Hindlimb muscle (tissue), 1 donor: ENCODE measurements at regions not wholly inside any gene's neighbourhood (a gene's known extent, or its start where the extent isn't known, plus 50 kb on each side); places are given as distances from the start of the nearest gene placed in this dataset.

Source experiments
- DNase-seq: peaks from one replicate; pipeline ENCODE4 v3.0.0-alpha.2; 2013

- peak; percentile 11 for DNase-seq
These were observed 1099.7 kb downstream of the DTWD2 start for GRCh38 chr5:117888688-117889087.

DNA sequence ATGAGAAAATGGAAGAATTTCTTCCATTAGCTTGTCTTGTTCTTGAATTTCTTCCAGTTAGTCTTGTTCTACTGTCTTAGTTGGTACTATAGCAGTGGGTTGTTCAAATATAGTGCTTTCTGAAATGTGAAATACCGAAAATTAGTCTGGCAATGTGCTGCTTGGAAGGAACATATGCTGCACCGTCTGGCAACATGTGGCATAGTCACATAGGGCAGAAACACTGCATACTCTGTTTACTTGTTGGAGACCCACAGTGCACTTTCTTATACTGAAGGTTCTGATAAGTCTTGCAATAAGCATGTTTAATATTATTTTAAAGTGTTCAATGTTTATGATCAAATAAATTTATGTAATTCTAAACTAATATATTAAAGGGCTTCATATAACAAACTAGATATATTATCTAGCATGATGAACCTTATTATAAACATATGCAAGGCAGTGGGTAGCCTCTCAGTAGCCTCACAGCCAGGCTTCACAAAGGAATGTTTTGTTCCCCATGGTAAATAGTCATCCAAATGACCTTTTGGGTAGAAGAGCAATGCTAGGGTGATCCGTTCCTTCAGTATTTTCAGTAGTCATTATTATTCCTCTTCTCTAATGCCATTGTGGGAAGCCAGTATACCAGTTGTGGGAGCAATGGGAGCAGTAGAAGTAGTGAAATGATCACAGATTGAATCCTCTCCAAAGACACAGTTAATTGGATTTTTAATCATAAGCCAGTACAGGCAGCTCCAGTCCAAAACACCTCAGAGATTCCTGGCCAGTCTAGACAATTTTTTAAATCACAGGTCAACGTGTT is 1106.7 kb downstream of the DTWD2 start:
- no peak for DNase-seq

DNA sequence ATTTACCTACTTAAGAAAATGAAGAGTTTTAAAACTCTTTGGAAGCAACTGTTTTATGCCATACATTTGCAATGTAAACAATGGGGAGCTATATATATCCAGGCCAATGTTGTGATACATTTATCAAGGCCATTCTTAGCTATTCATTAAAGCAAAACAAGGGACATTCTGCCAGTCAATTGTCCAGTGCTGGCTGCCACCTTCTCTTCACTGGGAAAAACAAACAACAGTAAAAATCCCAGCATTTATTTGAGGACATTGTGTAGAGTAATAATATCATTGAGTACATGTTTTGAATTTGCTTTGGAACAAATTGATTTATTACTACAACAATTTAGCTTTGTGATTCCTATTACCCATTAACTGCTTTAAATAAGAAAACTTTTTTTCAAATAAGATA is 1107.4 kb downstream of the DTWD2 start:
- DNase-seq: no peak

- no peak for DNase-seq
These were observed 1110.6 kb downstream of the DTWD2 start for GRCh38 chr5:117877731-117878130.

DNA sequence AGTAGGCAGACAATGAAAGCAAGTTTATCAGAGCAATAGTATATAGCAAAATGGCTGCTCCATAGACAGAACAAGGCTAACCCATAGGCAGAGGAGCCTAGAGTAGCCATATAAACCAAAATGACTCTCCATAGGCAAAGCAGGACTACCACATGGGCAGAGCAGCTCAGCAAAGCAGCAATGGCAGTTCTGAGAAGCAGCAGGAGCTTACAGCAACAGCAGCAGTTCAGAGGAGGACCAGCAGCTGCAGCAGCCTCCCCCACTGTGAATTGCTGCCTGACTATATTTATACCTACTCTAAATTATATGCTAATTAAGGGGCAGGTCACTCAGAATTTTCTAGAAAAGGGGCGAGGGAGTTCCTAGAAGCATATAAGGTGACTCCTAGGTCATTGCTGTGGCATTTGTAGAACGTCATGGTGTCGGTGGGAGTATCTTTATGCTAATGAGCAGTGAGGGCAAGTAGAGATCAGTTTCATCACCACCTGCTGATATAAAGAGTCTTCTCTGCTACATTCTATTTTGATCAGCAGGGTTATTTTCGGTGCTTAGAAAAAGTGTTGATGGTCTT is 1115.5 kb downstream of the DTWD2 start:
- DNase-seq: no peak

GRCh38 chr5:117869596-117869995 is 1118.8 kb downstream of the DTWD2 start:
- DNase-seq: no peak

DNA sequence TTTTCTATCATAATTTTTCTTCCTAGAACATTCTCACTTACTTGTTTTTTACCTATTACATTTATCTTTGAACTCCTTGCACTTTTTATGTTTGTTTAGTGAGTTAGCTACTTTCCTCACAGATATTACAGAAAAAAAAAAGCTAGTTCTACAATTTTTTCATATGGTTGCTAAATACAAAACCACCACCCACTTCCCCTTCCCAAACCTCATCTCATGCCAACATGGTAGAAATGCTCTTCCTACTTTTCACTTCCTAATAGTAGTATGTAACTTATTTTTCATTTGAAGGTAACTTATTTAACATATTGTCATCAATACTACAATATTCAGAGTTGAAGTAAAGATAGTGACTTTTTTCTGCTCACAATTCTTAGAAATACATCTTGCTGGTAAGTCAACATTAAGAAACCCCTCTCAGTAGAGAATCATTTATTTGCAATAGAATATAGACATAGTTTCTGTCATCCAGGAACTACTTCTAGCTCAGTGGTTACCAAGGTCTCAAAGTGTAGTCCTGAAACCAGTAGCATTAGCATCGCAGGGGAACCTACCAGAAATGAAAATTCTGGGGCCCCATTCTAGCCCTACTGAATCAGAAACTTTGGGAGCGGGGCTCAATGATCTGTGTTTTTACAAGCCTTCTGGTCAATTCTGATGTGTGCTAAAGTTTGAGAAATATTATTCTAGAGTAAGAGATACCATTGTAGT is 1124.6 kb downstream of the DTWD2 start:
- peak; percentile 6 for DNase-seq

- DNase-seq: no peak
These were observed 1127.8 kb downstream of the DTWD2 start for GRCh38 chr5:117860550-117860949.

DNA sequence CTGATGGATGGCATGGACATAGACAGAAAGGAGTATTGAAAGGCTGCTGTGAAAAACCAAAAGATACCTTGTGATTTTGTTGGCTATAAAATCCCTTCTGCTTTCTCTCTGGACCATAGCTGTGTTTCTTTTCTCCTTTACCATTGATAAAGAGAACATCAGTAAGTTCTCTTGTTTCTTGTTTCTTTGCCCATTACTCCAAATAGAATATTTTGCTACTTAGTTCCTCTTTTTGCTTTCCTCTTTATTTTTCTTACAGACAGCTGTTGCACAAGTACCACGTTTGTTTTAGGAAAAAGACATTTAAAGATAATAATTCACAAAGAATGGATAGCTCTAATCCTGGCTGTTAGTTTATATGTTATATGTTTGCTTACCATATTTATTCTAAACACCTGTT is 1129.2 kb downstream of the DTWD2 start:
- DNase-seq: no peak

GRCh38 chr5:117856713-117857112 is 1131.6 kb downstream of the DTWD2 start:
- no peak for DNase-seq

DNA sequence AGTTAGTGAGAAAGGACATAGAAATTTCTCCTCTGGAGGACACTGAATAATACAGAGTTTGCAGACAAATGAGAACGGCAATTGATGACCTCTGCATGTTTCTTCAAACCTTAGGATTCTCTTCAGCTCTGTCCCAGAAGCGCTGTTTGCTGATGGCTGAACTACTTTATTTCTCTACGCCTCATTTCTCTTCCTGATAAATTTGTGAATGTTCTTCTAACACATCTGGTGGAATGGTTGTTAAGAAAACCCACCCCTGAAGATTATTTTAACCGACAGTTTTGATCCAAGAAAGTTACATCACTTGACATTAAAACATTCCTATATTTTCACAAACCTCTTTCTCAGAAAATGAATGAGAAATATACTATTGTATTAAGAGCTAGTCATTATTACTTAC is 1150.6 kb downstream of the DTWD2 start:
- DNase-seq: no peak

GRCh38 chr5:117833691-117834090 is 1154.7 kb downstream of the DTWD2 start:
- DNase-seq: peak; percentile 38

- no peak for DNase-seq
These were observed 1158.7 kb downstream of the DTWD2 start for GRCh38 chr5:117829646-117830045.

DNA sequence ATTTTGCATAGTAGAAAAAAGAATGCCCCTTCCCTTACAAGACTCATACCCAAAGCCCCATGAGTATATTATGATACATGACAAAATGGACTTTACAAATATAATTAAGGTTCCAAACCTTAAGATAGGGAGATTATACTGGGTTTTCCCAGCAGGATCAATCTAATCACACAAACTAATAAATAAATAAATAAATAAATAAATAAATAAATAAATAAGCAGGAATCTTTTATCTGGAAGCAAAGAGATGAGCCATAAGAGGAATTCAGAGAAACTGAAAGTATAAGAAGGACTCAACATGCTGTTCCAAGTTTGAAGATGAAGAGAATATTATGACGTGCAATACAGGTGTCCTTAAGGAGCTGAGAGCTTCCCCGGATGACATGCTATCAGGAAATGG is 1174.5 kb downstream of the DTWD2 start:
- no peak for DNase-seq

GRCh38 chr5:117812861-117813260 is 1175.5 kb downstream of the DTWD2 start:
- DNase-seq: no peak

DNA sequence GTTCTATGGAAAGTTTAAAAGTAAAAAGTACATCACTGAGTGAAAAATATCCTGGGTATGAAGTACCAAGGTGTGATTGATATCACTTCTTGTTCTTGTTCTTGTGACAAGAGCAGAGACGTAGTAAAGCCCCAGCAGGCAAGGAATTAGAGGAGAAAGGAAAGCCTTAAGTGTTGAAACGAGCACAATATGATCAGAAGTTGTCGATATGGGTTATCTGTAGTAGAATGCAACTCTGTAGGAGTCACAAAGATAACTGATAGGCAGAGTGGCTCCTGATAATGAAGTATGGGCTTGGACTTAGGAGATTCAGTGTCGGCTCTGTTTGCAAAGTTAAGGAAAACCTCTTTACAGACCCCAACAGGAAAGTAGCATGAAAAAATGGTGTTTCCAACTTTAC is 1179.1 kb downstream of the DTWD2 start:
- no peak for DNase-seq

DNA sequence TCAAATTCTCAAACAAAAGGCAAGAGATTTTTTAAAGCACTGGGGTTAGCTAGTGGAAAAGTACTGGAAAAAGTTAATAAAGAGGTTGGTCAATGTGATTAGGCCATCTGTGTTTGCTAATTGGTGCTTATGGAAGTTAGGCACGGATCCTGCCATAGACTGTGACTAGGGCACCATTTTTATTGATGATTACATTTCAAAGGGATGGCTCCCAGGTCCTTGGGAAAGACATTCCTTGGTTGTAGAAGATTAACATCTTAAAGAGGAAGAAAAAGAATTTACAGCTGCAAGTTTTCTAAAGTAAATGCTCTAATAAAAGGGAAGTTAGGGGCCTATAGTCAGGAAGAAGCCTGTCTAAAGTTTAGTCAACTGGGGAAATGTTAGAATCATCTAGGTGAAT is 1183.3 kb downstream of the DTWD2 start:
- no peak for DNase-seq

- DNase-seq: no peak
These were observed 1184.8 kb downstream of the DTWD2 start for GRCh38 chr5:117803533-117803932.

DNA sequence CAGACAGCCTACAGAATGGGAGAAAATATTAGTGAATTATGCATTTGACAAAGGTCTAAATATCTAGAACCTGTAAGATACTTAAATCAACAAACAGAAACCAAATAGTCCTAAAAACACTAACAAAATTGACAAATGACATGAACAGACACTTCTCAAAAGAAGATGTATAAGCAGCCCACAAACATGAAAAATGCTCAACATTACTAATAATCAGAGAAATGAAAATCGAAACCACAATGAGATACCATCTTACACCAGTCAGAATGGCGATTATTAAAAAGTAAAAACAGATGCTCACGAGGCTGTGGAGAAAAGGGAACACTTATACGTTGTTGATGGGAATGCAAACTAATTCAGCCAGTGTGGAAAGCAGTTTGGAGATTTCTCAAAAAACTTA is 1186.8 kb downstream of the DTWD2 start:
- no peak for DNase-seq

- no peak for DNase-seq
These were observed 1188.1 kb downstream of the DTWD2 start for GRCh38 chr5:117800261-117800660.

DNA sequence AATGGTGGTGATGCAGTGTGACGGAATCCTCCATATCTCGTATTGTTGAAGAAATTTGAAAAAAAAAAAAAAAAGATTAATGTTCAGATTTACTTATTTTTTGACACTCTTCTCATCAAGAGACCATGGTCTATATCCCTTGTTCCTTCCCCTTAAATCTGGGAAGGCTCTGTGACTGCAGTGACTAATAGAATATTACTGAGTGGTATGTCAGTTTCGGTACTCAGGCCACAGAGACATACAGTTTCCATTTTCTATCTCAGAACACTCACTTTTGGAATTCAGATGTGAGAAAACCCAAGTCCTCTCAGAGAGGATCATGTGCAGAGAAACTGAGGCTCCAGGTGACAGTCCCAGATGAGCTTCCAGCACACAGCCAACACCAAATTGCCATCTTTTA is 1193.5 kb downstream of the DTWD2 start:
- no peak for DNase-seq

DNA sequence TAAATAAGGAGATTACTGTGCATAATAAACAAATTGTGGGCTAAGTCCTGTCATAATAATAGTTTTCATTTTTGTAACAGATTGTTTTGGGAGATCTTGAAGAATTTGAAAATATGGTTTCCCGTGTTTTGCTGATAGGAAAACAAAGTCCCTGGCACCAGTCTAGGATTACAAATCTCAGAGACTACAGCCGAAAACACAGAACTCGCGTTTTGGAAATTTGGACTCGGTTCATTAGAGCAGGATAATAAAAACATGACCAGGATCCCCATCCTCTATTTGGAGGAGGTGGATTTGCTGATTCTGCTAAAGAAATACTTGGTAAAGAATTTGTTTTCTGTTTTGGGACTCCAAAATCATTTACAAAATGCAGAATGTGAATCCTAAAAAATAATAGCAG is 1194.4 kb downstream of the DTWD2 start:
- DNase-seq: no peak

GRCh38 chr5:117792476-117792875 is 1195.9 kb downstream of the DTWD2 start:
- no peak for DNase-seq

DNA sequence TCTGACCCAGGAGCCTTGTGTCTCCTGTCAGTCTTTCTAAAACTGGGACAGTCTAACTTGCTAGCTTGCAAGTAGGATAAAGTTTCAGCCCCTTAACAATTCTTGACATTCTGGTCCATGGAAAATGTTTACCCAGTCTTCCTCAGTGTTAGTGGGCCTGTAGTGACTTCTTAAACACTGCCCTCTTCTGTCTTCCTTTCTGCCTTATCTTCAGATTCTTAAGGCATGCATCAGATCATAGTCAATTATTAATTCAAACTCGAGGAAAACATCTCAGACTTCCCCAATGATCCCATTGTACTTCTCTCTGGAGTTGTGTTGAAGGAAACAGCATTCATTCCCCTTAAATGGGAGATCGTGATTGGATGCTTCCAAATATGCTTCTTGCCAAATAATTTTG is 1199.8 kb downstream of the DTWD2 start:
- no peak for DNase-seq
